GM12892 (cell line): ENCODE measurements at regions not wholly inside any gene's neighbourhood (a gene's known extent, or its start where the extent isn't known, plus 50 kb on each side); places are given as distances from the start of the nearest gene placed in this dataset.

Source experiments
- DNase-seq: peaks from one replicate; pipeline ENCODE4 v3.0.0; 2011; ENCODE audit not compliant: insufficient read length
- FAIRE-seq: peaks from 2 replicates; lab custom pipeline; 2011; peaks lifted over from hg19 to GRCh38; lab: Jason Lieb, UNC
- POLR2A ChIP-seq: IDR thresholded peaks from 2 replicates; pipeline ENCODE4 v1.6.1; 2011; ENCODE audit warnings: low read depth, low read length, control low read depth
- POLR2AphosphoS5 ChIP-seq: IDR thresholded peaks from 2 replicates; pipeline ENCODE4 v1.6.1; 2011; ENCODE audit warnings: low read depth, low read length, control low read depth
- TAF1 ChIP-seq: IDR thresholded peaks from 2 replicates; pipeline ENCODE4 v1.6.1; 2011; ENCODE audit warnings: low read depth, mild to moderate bottlenecking, control low read depth, low read length, borderline replicate concordance

DNA sequence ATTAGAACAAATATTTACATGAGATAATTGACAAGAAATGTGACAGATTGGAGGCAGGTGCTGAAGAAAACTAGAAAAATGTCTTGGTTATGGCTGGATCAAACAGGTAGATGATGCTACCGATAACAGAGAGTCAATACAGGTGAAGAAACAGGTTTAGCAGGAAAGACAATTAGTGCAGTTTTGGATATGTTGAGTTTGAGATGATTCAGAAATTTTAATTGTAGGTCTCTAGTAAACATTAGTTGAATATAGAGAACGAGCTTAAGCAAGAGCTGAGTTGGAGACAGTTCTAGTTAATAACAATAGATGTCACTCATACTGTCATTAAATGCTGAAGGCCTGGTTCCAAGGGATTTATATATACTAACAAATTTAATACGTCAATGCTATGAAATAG lies 524.4 kb downstream of the NSUN3 start:
- DNase-seq: no peak
- no peak for FAIRE-seq
- TF ChIP-seq POLR2AphosphoS5: no peak
- no peak for TF ChIP-seq TAF1
- TF ChIP-seq POLR2A: no peak

DNA sequence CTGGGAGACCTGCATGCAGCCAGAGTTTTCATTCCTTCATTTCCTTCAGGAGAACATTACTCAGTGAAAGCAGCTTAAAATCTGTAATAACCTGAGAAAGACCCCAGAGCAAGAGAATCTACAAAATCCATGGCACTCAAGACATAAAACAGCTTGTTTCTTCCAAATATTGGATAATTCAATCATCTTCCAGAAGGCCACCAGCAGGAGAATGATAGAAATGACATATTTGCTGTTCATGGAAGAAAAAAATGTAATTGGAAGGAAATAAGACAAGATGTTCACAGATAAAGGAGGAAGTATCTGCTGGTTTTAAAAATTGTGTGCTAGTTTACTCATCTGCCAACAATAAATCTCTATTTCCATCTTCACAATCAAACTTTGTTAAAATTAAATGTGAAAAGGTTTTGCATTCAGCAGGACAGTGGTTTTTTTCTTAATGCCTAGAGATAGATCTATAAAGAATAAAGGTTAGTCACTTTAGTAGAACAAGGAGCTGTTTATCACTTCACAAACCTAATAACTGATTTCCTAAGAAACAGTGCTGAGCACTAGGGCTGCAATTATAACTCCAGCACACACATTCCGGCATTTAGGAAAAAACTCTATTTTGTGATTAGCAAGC lies 530.8 kb downstream of the NSUN3 start:
- no peak for TF ChIP-seq TAF1
- no peak for TF ChIP-seq POLR2A
- no peak for TF ChIP-seq POLR2AphosphoS5
- no peak for FAIRE-seq

GRCh38 chr3:94596141-94596540 lies 533.3 kb downstream of the NSUN3 start:
- no peak for TF ChIP-seq TAF1
- TF ChIP-seq POLR2A: no peak
- no peak for TF ChIP-seq POLR2AphosphoS5
- no peak for FAIRE-seq
- no peak for DNase-seq

More for the DNA sequence above, 530.8 kb downstream of the NSUN3 start:
- no peak for DNase-seq

DNA sequence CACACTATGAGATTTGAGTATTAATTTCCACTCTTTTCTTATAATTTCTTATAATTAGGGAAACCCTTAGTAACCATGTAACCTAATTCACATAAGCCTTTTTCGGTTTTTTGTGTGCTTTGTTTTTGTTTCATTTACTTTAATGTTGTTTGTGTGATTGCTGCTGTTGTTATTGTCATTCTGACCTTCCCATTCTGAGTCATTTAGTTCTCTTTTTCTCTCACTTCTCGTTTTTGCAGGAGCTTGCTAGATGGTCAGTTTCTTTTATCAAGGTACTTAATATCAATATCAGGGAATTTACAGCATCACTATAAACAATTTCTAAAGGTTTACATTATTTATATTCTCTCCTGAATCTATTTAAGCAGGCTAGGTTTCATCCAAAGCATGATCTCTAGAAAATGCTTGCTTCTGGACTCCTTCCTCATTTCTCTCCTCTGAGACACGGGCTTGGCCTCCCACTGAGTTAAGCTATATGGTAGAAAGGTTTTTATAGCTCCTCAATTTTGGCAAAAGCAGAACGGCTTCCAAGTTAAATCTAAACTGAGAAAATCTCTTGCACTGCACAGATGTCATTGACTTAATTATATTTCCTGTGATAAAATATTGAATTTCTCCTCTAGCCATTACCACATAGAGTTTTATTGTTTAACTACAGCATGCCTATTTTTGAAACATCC lies 534.2 kb downstream of the NSUN3 start:
- no peak for TF ChIP-seq POLR2A
- no peak for TF ChIP-seq TAF1
- TF ChIP-seq POLR2AphosphoS5: no peak
- no peak for DNase-seq
- no peak for FAIRE-seq

DNA sequence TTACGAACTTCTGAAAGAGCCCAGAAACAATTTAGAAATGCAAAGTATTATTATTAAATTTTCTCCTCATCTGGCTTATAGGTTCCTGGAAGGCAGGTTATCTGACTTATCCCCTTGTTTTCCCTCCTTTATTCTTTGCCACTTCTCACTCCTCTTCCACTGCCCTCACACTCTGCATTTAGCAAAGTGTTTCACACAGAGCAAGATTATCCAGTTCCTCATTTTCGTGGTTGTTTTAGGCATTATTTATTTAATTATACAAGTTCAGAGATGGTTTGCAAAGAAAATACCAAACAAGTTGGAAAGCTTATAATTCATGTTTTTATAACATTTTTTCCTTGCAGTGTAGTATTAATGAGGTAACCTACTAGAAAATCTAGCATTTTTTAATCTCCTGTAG lies 544.9 kb downstream of the NSUN3 start:
- TF ChIP-seq TAF1: no peak
- TF ChIP-seq POLR2A: no peak
- TF ChIP-seq POLR2AphosphoS5: no peak
- no peak for FAIRE-seq
- no peak for DNase-seq

GRCh38 chr3:94609908-94610307 lies 547.0 kb downstream of the NSUN3 start:
- DNase-seq (no peak), FAIRE-seq (no peak)
- TF ChIP-seq TAF1 (no peak), POLR2A (no peak), POLR2AphosphoS5 (no peak)

DNA sequence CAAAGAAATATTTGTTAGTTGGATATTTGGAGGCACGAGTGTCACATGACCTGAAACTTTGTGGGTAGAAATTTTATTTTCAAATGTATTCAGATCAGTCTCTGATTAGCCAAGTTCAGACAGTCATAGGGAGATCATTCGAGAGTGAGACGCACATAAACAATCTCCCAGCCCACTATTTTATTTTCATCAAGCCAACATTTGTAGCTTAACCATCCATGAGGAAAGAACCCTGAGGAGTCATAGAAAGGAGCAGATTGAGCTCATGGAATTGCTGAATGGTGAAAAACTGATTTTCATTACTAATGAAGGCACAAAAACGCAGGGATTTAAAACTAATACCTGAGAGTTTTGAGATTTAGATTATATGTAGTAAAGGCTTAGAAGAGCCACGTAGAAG lies 548.7 kb downstream of the NSUN3 start:
- FAIRE-seq (no peak), DNase-seq (no peak)
- TF ChIP-seq POLR2AphosphoS5 (no peak), POLR2A (no peak), TAF1 (no peak)

- FAIRE-seq (no peak), DNase-seq (no peak)
- TF ChIP-seq POLR2A: no peak
- TF ChIP-seq POLR2AphosphoS5: no peak
- no peak for TF ChIP-seq TAF1
Measured at GRCh38 chr3:94612631-94613030, 549.8 kb downstream of the NSUN3 start.

GRCh38 chr3:94614192-94614591 lies 551.3 kb downstream of the NSUN3 start:
- DNase-seq (no peak), FAIRE-seq (no peak)
- TF ChIP-seq TAF1 (no peak), POLR2AphosphoS5 (no peak), POLR2A (no peak)

GRCh38 chr3:94615275-94616065 lies 552.6 kb downstream of the NSUN3 start:
- DNase-seq: no peak
- no peak for TF ChIP-seq POLR2AphosphoS5
- TF ChIP-seq POLR2A: no peak
- no peak for FAIRE-seq

DNA sequence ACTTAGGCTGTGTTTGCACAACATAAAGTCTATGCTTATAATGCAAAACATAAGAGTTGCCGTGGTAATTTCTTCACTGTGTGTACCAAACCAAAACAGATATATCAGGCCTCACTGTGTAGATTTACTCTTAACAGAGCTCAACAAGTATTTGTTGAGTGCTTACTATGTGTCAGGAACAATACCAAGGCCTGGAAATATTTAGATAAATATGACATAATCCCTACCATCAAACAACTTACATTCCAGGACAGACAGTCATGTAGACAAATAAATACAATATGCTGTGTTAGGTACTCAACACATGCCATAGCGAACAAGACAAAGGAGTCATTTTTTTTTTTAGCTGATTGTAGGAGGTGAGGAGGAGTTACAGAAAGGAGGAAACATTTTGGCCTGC lies 554.0 kb downstream of the NSUN3 start:
- FAIRE-seq: no peak
- TF ChIP-seq POLR2AphosphoS5: no peak
- TF ChIP-seq TAF1: no peak
- TF ChIP-seq POLR2A: no peak

DNA sequence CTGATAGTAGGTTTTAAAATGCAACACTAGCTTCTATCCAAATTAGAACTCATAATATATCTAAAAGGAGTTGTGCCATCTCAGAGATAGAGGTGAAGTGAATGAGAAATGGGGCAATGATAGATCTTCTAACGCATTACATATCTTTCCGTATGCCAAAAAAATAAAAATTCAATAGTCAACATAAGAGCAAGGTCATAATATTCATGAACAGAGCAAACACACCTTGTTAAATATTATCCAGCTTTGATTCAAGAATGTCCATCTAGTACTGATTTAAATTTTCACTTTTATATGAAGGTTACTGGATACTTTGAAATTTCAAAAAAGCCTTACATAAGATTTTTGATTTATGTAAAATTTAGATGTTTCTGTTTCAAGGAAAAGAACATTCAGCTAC lies 554.5 kb downstream of the NSUN3 start:
- no peak for DNase-seq
- TF ChIP-seq POLR2AphosphoS5 (no peak), TAF1 (no peak), POLR2A (no peak)
- FAIRE-seq: no peak

More for the DNA sequence above, 554.0 kb downstream of the NSUN3 start:
- DNase-seq: no peak
